ENCODE measurements at regions not wholly inside any gene's neighbourhood (a gene's known extent, or its start where the extent isn't known, plus 50 kb on each side); places are given as distances from the start of the nearest gene placed in this dataset.

DNA sequence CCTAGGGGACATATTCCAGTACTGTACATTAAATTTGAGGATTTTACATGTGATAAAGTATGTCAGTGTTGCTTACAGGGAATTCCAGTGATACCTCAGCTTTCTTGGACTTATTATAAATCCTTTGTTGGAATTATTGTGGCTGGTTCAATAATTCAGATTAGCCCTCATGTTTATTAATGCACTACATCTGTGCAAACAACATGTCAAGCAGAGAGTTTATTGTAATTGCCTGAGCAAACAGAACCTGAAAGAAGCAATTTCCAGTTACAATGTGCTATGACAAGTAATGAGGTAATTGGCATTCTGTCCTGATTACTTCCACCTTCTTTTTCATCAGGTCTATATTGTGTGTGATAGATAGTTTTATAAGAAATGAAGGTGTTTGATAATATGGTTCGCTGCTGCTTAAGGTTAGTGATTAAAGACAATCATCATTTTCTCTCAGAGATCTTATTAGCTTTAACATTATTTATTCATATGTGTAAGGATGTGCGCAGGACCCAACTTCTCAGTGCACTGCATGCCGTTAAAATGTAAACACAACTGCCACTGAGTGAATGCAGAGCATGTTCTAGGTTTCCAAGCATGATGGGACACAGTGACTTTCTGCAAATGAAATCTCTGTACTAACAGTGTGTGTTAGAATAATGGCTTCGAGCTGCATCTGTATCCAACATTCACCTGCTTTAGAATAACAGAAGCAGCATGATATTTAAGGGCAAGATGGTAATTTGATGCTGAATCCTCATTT lies 973.7 kb upstream of the POU3F3 start (continued):
- TF ChIP-seq HDAC2 (IDR thresholded peaks at IDR 0.05; ENCODE audit: borderline replicate concordance in 1 of 2, low read depth in 2 of 2, low read length in 2 of 2) (no peak), SP1 (IDR thresholded peaks at IDR 0.05; ENCODE audit: low read depth, low read length) (no peak)

Measured in H1 (cell line).